Upper lobe of right lung (tissue), 1 donor: ENCODE measurements at regions not wholly inside any gene's neighbourhood (a gene's known extent, or its start where the extent isn't known, plus 50 kb on each side); places are given as distances from the start of the nearest gene placed in this dataset.

ENCODE experiments used
- ATAC-seq: fragments of 200-7000 bp; cut with Tn5 transposase; one replicate; pipeline ENCODE4 v1.9.1; 2020; ENCODE audit warnings: mild to moderate bottlenecking, moderate library complexity
- DNase-seq: peaks from one replicate; pipeline ENCODE4 v3.0.0-alpha.2; 2020
- H3K27ac ChIP-seq: fragments of 200-600 bp; one replicate; pipeline ENCODE4 v1.8.0; 2022
- H3K27me3 ChIP-seq: fragments of 200-600 bp; one replicate; pipeline ENCODE4 v1.8.0; 2022; ENCODE audit warnings: mild to moderate bottlenecking
- H3K36me3 ChIP-seq: fragments of 200-600 bp; one replicate; pipeline ENCODE4 v1.8.0; 2022
- H3K4me1 ChIP-seq: fragments of 200-600 bp; one replicate; pipeline ENCODE4 v1.8.0; 2022
- H3K4me3 ChIP-seq: fragments of 200-600 bp; one replicate; pipeline ENCODE4 v1.8.0; 2022; ENCODE audit warnings: mild to moderate bottlenecking
- H3K9me3 ChIP-seq: fragments of 200-600 bp; one replicate; pipeline ENCODE4 v1.8.0; 2022
- CTCF ChIP-seq: fragments of 200-600 bp; IDR thresholded peaks from one replicate; pipeline ENCODE4 v1.8.0; 2022; ENCODE audit warnings: antibody characterized with exemption
- intact Hi-C: fragments of 100-400 bp; cut with DNase I; formaldehyde crosslinking; loops from one replicate; pipeline ENCODE4 v1.11.0; 2022
- donor health status: DM: no; HTN: yes; CAD: no; lungs with severe emphysema.

DNA sequence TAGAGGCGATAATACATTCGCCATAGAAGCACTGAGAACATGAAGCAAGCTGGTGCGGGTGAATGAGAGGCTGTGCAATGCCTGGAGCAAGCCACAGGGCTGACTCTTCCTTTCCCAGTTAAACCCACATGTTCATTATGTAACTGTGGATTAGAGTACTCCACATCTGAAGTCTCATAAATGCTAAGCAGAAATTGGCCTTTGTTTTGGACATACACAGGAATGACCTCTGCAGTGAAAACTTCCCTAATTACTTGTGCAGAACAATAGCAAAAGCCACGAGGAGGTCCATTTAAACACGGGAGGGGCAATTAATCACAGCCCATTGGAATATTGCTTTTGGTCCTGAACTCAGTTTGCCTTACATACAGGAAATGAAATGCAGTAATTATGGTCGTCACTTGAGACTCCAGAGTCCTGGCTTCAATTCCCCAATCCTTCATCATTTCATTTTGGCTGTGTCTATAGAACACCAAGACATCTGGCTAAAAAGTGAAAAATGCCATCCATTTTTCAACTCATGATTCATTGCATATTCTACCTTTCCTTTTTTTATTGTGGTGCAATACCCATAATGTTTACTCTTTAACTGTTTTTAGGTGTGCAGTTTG, 78.7 kb upstream of the CXCL12 start:
- no peak for TF ChIP-seq CTCF
- no peak overlapping the region for H3K27ac ChIP-seq

GRCh38 chr10:44464503-44464902, 79.6 kb upstream of the CXCL12 start:
- DNase-seq = no peak
- Histone ChIP-seq H3K27me3 (no peaks in the 10 kb centered on the region), H3K36me3 (no peaks in the 10 kb centered on the region), H3K4me3 (no peak overlapping the region), H3K9me3 (no peaks in the 10 kb centered on the region), H3K27ac (no peak overlapping the region), H3K4me1 (no peaks in the 10 kb centered on the region)
- TF ChIP-seq CTCF = no peak
- intact Hi-C loops = no loop called here
- ATAC-seq = no peak

More for the DNA sequence above, 78.7 kb upstream of the CXCL12 start:
- no peaks in the 10 kb centered on the region for H3K9me3 ChIP-seq
- no peaks in the 10 kb centered on the region for H3K4me1 ChIP-seq
- no peaks in the 10 kb centered on the region for H3K36me3 ChIP-seq
- intact Hi-C loops = no loop called here
- ATAC-seq (no peak), DNase-seq (no peak)
- no peaks in the 10 kb centered on the region for H3K27me3 ChIP-seq
- H3K4me3 ChIP-seq = no peak overlapping the region

DNA sequence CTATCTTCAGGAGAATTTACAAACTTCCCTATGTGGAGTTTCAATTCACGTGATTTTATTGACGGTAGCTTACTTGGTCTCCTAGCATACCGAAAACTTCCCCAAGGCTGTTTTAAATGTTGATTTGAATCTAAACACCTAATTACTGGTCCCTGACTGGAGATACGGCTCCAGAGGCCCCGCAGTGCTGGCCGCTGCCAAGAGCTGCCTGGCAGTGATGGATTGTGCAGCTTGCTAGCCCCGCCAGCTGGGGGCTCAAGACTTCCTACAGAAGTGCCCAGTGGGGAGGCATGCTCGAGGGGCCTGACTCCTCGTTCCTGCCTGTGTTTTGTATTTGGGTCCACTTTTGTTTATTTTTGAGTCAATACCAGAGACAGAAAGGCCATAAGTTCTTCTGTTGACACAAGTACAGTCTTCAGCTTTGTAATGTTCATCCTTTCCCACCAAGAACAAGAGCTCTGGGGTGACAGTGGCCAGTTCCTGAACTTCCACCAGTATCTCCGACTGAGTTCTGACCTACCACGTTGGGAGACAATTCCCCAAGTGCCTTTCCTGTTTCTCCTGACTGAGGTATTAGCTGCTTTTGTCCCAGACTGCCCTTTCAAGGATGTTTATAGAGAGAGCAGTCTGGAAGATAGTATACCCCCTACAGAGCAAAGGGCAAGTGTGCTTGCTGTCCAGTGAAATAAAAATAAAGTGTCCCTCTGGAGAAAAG, 80.7 kb upstream of the CXCL12 start:
- H3K9me3 ChIP-seq = no peaks in the 10 kb centered on the region
- no peaks in the 10 kb centered on the region for H3K4me1 ChIP-seq
- ATAC-seq = no peak
- H3K27ac ChIP-seq = no peak overlapping the region
- no peak overlapping the region for H3K4me3 ChIP-seq
- no peak for DNase-seq
- TF ChIP-seq CTCF = no peak
- intact Hi-C loops = no loop called here
- no peaks in the 10 kb centered on the region for H3K27me3 ChIP-seq
- no peaks in the 10 kb centered on the region for H3K36me3 ChIP-seq

DNA sequence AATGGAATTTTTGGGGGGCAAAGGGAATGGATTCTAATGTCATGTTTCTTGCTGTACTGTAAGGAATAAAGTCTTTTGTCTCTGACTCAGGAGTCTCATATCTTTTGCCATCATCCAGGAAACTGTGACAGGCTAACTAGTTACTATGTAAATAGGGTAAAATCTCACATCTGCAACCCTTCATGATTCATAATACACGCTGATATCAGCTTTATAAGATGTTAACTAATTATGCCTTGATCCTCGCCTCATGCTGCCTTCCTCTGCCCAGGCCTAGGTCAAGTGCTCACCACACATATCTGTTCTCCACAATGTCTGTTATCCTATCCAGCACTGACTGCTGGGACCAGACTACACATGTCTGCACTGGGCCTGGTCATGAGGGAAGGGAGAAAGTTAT, 81.3 kb upstream of the CXCL12 start:
- DNase-seq = no peak
- intact Hi-C loops = no loop called here
- Histone ChIP-seq H3K36me3 (no peaks in the 10 kb centered on the region), H3K4me3 (no peak overlapping the region), H3K4me1 (no peaks in the 10 kb centered on the region), H3K27me3 (no peaks in the 10 kb centered on the region), H3K27ac (no peak overlapping the region), H3K9me3 (no peaks in the 10 kb centered on the region)
- ATAC-seq = no peak
- no peak for TF ChIP-seq CTCF

- intact Hi-C loops = no loop called here
- Histone ChIP-seq H3K4me3 (no peak overlapping the region), H3K9me3 (no peaks in the 10 kb centered on the region), H3K4me1 (no peaks in the 10 kb centered on the region), H3K27ac (no peak overlapping the region), H3K27me3 (no peaks in the 10 kb centered on the region), H3K36me3 (no peaks in the 10 kb centered on the region)
- TF ChIP-seq CTCF = no peak
- DNase-seq = no peak
- no peak for ATAC-seq
These were observed 82.2 kb upstream of the CXCL12 start for GRCh38 chr10:44467090-44467489.
